ENCODE measurements at regions not wholly inside any gene's neighbourhood (a gene's known extent, or its start where the extent isn't known, plus 50 kb on each side); places are given as distances from the start of the nearest gene placed in this dataset.

GRCh38 chr2:217171874-217172273, 312.0 kb upstream of the TNP1 start:
- TF ChIP-seq CTCF (IDR thresholded peaks at IDR 0.05; ENCODE audit: poor library complexity): no peak
- TF ChIP-seq EZH2 (IDR thresholded peaks at IDR 0.05; ENCODE audit: borderline replicate concordance): no peak
- no peak for TF ChIP-seq EZH2phosphoT487 (IDR thresholded peaks at IDR 0.05; ENCODE audit: low read depth, severe bottlenecking, unreplicated experiment)
